22Rv1 (cell line): ENCODE measurements at regions not wholly inside any gene's neighbourhood (a gene's known extent, or its start where the extent isn't known, plus 50 kb on each side); places are given as distances from the start of the nearest gene placed in this dataset.

Experiments used
- H3K27ac ChIP-seq: fragments of 450-650 bp; 2 replicates; pipeline ENCODE4 v1.5.1; 2017
- CTCF ChIP-seq: fragments of 450-650 bp; IDR thresholded peaks from 2 replicates; pipeline ENCODE4 v1.5.1; 2017; ENCODE audit warnings: mild to moderate bottlenecking
- ZFX ChIP-seq: fragments of 450-650 bp; IDR thresholded peaks from 2 replicates; pipeline ENCODE4 v1.6.1; 2017; ENCODE audit warnings: antibody characterized with exemption, borderline replicate concordance

DNA sequence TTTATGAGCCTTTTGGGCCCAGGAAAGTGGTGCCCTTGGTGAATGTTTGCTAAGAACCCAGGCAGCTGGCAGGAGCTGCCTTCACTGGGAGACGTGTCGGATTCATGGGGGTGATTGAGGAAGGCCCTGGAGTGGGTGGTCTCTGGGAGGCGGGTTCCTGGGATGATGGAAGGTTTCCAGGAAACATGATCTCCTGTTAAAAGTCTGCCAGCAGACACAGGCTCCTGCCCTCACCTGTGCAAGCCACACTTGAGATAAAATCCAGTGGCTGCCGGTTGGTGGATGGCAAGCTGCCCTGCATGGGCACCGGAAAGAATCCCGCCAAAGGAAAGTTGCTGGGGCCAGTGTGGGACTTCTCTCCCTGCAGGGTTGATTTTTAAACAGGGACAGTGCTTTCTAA is 189.0 kb upstream of the CIBAR2 start:
- no peak overlapping the region for H3K27ac ChIP-seq
- TF ChIP-seq CTCF: no peak
- no peak for TF ChIP-seq ZFX

DNA sequence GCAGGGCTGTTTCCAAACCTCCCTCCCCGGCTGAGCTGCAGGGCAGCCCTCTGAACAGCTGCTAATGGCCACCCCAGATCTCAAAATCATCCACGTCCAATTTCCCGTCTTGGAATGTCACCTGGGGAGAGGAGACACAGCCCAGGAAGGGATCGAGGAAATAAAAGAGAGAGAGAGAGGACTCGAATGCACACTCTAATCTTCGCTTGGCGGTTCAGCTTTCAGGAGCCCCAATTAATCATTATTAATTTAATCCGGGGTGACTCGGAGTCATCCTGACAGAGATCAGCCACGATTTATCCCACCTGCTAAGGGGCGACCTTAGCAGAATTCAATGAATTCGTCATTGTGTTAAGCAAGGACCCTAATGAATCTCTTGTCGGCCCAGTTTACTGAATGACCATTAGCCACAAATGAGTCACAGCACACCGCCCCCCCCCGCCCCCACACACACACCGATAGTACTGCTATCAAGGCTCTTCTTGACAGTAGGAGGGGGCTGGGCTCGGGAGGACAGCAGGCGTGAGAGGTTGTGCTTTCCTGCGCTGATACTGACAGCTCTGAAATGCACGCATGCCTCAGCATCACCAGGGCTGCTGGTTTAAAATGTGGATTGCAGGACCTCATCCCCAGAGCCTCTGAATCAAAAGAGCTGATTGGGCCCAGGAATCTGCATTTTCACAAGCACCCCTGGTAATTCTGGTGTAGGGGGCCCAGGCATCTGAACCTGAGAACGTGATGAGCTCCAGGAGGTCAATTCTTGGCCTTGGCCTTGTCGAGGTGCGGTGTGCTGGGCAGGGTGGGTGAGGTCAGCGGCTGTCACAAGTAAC is 190.0 kb upstream of the CIBAR2 start:
- no peak for TF ChIP-seq CTCF
- no peak for TF ChIP-seq ZFX

DNA sequence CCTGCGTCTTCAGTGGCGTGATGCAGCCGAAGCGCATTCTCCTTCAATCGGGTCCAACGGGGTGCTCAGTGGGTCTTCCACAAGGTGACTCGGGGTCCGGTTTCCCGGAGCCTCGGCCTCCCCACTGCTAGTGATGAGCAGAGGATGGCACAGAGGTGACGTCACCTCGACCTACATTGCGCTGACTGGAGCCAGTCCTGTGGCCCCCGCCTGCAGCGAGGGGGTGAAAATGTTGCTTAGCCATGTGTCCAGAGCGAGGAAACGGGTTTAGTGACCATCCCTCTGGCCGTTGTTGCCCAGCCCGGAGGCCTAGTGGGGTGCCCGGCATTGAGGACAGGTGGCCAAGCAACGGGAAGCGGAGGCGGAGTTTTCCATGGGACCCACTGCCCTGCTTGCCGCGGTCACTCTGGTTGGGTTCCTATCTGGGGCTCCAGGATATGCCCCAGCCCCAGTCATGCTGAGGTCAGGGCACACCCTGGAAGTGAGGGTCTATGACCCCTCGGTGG is 190.6 kb upstream of the CIBAR2 start:
- no peak overlapping the region for H3K27ac ChIP-seq

More for the DNA sequence above, 190.0 kb upstream of the CIBAR2 start:
- no peak overlapping the region for H3K27ac ChIP-seq

GRCh38 chr16:85303354-85303883 is 191.1 kb upstream of the CIBAR2 start:
- no peak overlapping the region for H3K27ac ChIP-seq
- no peak for TF ChIP-seq ZFX
- TF ChIP-seq CTCF: peak; percentile 99

More for the DNA sequence above, 190.6 kb upstream of the CIBAR2 start:
- no peak for TF ChIP-seq ZFX
- TF ChIP-seq CTCF: no peak

- TF ChIP-seq CTCF (no peak), ZFX (no peak)
- H3K27ac ChIP-seq: no peak overlapping the region
Measured at GRCh38 chr16:85304337-85304736, 192.1 kb upstream of the CIBAR2 start.

- TF ChIP-seq ZFX (no peak), CTCF (no peak)
- H3K27ac ChIP-seq: no peak overlapping the region
Measured at GRCh38 chr16:85306071-85306792, 194.0 kb upstream of the CIBAR2 start.
